ENCODE measurements at regions not wholly inside any gene's neighbourhood (a gene's known extent, or its start where the extent isn't known, plus 50 kb on each side); places are given as distances from the start of the nearest gene placed in this dataset.

GRCh38 chr3:21357241-21357640 lies 393.8 kb downstream of the ZNF385D start:
- Mint-ChIP-seq H3K27ac (no peak overlapping the region), H3K9me3 (ENCODE audit: low read depth) (peaks cover 15% of the 10 kb centered on the region), H3K27me3 (no peaks in the 10 kb centered on the region), H3K4me1 (ENCODE audit: low read depth) (no peaks in the 10 kb centered on the region), H3K4me3 (no peak overlapping the region), H3K36me3 (no peaks in the 10 kb centered on the region)

DNA sequence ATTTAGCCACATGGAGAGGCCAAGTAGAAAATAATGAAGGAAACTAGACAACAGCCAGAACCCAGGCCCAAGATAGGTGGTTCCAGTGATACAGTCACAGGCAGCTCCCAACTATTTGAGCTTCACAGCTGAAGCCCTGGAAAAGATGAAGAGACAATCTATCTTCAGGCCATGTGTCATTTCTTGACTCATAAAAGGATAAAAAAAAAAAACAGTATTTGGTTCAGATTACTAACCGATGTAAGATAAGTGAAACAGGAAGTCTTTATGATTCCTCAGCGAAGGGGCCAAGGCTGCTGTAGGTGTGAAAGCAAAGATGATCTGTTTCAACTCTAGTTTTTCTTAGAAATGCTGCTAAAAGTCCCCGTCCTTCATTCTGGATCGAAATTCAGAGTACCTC lies 394.6 kb downstream of the ZNF385D start:
- Mint-ChIP-seq H3K4me3 (no peak overlapping the region), H3K4me1 (ENCODE audit: low read depth) (no peaks in the 10 kb centered on the region), H3K36me3 (no peaks in the 10 kb centered on the region), H3K9me3 (ENCODE audit: low read depth) (peaks cover 11% of the 10 kb centered on the region), H3K27me3 (no peaks in the 10 kb centered on the region), H3K27ac (no peak overlapping the region)

DNA sequence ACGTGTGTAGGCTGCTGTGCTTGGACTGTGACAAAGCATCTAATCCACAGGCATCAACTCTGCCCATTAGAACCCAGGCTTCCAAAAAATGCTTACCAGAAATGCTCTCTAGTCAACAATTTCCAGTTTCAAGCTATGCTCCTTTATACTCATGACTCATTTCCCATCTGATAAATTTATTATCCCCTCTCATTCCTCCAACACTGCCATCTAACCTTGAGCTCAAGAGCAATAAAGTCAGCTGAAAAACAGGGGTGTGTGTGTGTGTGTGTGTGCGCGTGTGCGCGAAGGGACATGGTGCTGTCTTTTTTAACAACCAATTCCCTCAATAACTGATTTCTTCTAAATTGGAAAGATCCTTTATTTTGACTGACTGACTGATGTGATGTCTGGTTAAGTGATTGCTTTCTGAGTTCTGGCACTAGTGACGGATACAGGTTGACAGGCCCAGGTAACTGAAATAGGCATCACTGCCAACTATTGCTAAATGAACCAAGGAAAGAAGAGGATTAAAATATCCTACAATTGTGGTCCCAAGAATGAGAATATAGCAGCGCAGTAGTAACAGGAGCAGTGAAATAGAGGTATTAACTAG lies 405.5 kb downstream of the ZNF385D start:
- no peak overlapping the region for H3K4me3 Mint-ChIP-seq
- H3K27ac Mint-ChIP-seq: no peak overlapping the region
- H3K27me3 Mint-ChIP-seq: no peaks in the 10 kb centered on the region
- no peaks in the 10 kb centered on the region for H3K36me3 Mint-ChIP-seq
- H3K4me1 Mint-ChIP-seq (ENCODE audit: low read depth): no peaks in the 10 kb centered on the region
- H3K9me3 Mint-ChIP-seq (ENCODE audit: low read depth): peaks cover 20% of the 10 kb centered on the region

- H3K36me3 Mint-ChIP-seq: no peaks in the 10 kb centered on the region
Observed at GRCh38 chr3:21331857-21332256, 419.2 kb downstream of the ZNF385D start.

DNA sequence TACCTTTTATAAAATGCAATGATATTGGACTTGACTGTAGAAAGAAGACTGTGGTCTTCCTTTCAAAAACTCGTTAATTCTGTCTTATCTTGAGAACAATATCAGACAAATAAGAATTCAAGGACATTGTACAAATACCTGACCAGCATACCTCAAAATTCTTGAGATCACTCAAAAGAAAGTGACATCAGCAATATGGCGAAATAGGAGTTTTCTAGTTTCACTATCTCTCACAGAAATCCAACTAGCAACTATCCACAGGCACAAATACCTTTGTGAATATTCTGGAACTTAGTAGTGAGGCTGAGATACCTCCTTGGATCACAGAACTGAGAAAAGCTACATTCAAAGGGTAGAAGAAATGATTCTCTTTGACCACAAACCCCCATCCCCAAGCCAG lies 419.7 kb downstream of the ZNF385D start:
- no peak overlapping the region for H3K27ac Mint-ChIP-seq
- H3K27me3 Mint-ChIP-seq: no peaks in the 10 kb centered on the region
- peaks cover 6% of the 10 kb centered on the region for H3K9me3 Mint-ChIP-seq (ENCODE audit: low read depth)
- no peaks in the 10 kb centered on the region for H3K36me3 Mint-ChIP-seq
- peaks cover 3% of the 10 kb centered on the region for H3K4me1 Mint-ChIP-seq (ENCODE audit: low read depth)
- H3K4me3 Mint-ChIP-seq: no peak overlapping the region

More at GRCh38 chr3:21331857-21332256, 419.2 kb downstream of the ZNF385D start:
- no peak overlapping the region for H3K4me3 Mint-ChIP-seq
- H3K27me3 Mint-ChIP-seq: no peaks in the 10 kb centered on the region
- no peak overlapping the region for H3K27ac Mint-ChIP-seq
- peaks cover 6% of the 10 kb centered on the region for H3K9me3 Mint-ChIP-seq (ENCODE audit: low read depth)
- peaks cover 3% of the 10 kb centered on the region for H3K4me1 Mint-ChIP-seq (ENCODE audit: low read depth)

GRCh38 chr3:21330293-21330692 lies 420.7 kb downstream of the ZNF385D start:
- no peaks in the 10 kb centered on the region for H3K27me3 Mint-ChIP-seq
- H3K36me3 Mint-ChIP-seq: no peaks in the 10 kb centered on the region
- H3K4me3 Mint-ChIP-seq: peak overlapping the region; percentile 2
- H3K4me1 Mint-ChIP-seq (ENCODE audit: low read depth): peaks cover 3% of the 10 kb centered on the region
- no peak overlapping the region for H3K27ac Mint-ChIP-seq
- H3K9me3 Mint-ChIP-seq (ENCODE audit: low read depth): peaks cover 3% of the 10 kb centered on the region

- Mint-ChIP-seq H3K9me3 (ENCODE audit: low read depth) (peaks cover 3% of the 10 kb centered on the region), H3K27me3 (no peaks in the 10 kb centered on the region)
Observed at GRCh38 chr3:21328711-21329390, 422.2 kb downstream of the ZNF385D start.

DNA sequence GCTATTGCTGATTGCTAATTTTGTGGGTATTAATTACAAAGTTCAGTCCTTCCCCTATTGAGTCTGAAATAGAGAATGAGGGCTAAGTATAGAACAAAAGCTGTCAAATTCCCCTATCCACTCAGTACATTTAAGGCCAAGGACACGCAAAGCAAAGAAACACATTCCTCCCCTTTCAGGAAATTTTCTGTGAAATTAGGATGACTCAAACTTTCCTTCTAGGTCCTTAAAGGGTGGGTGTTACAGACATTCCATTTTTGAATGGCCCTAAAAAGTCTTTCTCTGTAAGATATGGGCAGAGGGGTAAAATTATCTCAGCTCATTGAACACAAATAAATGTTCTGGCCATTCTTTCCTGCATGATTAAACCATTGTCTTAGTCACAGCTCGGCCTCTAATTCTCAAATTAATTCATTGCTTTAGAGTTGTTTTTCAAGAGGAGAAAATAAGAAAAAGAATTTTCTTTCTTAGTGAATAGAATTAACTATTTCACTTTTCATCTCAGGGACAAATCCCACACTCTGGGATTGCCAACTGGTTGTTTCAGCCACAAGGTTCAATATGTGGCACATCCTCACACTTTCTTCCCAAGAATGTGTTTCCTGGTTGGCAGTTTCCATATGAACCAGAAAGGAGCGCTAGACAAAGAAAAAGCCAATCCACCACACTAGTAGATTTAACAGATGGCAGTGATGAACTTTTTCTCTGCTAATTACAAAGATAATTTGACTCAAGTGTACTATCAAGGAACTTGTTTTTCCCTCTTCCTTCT lies 424.1 kb downstream of the ZNF385D start:
- H3K4me3 Mint-ChIP-seq: no peak overlapping the region
- no peaks in the 10 kb centered on the region for H3K36me3 Mint-ChIP-seq
- H3K27ac Mint-ChIP-seq: no peak overlapping the region
- H3K27me3 Mint-ChIP-seq: no peaks in the 10 kb centered on the region
- peaks cover 3% of the 10 kb centered on the region for H3K4me1 Mint-ChIP-seq (ENCODE audit: low read depth)
- H3K9me3 Mint-ChIP-seq (ENCODE audit: low read depth): peaks cover 3% of the 10 kb centered on the region

More at GRCh38 chr3:21328711-21329390, 422.2 kb downstream of the ZNF385D start:
- Mint-ChIP-seq H3K4me3 (no peak overlapping the region), H3K36me3 (no peaks in the 10 kb centered on the region), H3K4me1 (ENCODE audit: low read depth) (peaks cover 3% of the 10 kb centered on the region), H3K27ac (no peak overlapping the region)

GRCh38 chr3:21314688-21315087 lies 436.3 kb downstream of the ZNF385D start:
- Mint-ChIP-seq H3K4me3 (no peak overlapping the region), H3K4me1 (ENCODE audit: low read depth) (no peaks in the 10 kb centered on the region), H3K27me3 (no peaks in the 10 kb centered on the region), H3K36me3 (no peaks in the 10 kb centered on the region), H3K9me3 (ENCODE audit: low read depth) (peaks cover 15% of the 10 kb centered on the region), H3K27ac (no peak overlapping the region)

DNA sequence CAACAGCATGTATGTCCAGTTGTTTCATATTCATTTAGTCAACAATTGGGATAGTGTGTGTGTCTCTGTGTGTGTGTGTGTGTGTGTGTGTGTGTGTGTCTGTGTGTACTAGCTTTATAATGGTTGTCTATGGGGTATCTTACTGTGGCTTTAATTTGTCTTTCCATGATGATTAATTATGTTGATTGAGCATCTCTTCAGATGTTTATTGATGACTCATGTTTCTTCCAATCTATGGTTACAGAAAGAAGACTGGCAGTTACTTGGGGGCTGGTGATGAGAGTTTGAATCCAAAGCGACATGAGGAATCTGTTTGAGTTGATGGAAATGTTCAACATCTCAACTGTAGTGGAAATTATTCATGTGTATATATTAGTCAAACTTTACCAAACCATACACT lies 440.1 kb downstream of the ZNF385D start:
- Mint-ChIP-seq H3K27me3 (no peaks in the 10 kb centered on the region), H3K4me3 (no peak overlapping the region)

GRCh38 chr3:21310161-21310560 lies 440.8 kb downstream of the ZNF385D start:
- Mint-ChIP-seq H3K27me3 (no peaks in the 10 kb centered on the region), H3K9me3 (ENCODE audit: low read depth) (peaks cover 16% of the 10 kb centered on the region), H3K4me3 (no peak overlapping the region), H3K36me3 (no peaks in the 10 kb centered on the region), H3K4me1 (ENCODE audit: low read depth) (no peaks in the 10 kb centered on the region), H3K27ac (no peak overlapping the region)

More for the DNA sequence above, 440.1 kb downstream of the ZNF385D start:
- H3K9me3 Mint-ChIP-seq (ENCODE audit: low read depth): peaks cover 16% of the 10 kb centered on the region
- no peaks in the 10 kb centered on the region for H3K36me3 Mint-ChIP-seq
- H3K4me1 Mint-ChIP-seq (ENCODE audit: low read depth): no peaks in the 10 kb centered on the region
- no peak overlapping the region for H3K27ac Mint-ChIP-seq

DNA sequence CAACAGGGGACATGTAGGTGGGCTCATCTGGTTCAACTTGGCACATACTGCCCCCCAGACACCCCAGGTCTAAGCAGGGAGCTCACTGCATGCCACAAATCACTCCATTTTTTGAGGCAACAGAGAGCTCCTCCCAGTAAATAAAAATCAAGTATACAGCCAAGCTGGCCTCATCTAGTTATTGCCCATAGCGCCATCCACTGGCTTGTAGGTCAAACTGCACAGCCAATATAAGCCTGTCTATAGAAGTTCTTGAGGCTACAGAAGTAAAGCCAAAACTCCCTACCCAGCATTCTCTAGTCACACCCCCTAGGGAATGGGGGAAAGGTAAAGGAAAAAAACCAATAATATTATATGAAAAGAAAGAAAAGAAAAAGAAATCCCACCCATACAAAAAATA lies 453.7 kb downstream of the ZNF385D start:
- no peak overlapping the region for H3K27ac Mint-ChIP-seq
- H3K4me3 Mint-ChIP-seq: no peak overlapping the region

DNA sequence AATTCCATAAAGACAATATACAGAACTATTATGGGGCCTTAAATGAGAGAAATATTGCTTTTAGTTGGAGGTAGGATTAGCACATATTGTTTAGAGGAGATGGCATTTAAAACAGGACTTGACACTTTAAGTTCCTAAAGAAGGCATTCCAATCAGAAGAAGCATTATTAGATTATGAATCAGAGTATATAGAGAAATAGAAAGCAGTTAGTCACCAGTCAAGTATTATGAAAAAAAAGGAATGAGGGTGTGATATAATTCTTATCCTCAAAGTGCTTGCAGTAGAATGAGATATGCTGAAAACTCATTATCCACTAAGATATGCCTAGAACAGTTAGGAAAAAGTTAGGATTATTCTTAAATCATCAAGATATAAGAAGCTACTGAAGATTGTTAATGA lies 456.2 kb downstream of the ZNF385D start:
- H3K4me3 Mint-ChIP-seq: no peak overlapping the region
- no peaks in the 10 kb centered on the region for H3K27me3 Mint-ChIP-seq
- H3K4me1 Mint-ChIP-seq (ENCODE audit: low read depth): no peaks in the 10 kb centered on the region
- H3K36me3 Mint-ChIP-seq: no peaks in the 10 kb centered on the region
- no peak overlapping the region for H3K27ac Mint-ChIP-seq
- peaks cover 7% of the 10 kb centered on the region for H3K9me3 Mint-ChIP-seq (ENCODE audit: low read depth)

More for the DNA sequence above, 453.7 kb downstream of the ZNF385D start:
- H3K4me1 Mint-ChIP-seq (ENCODE audit: low read depth): no peaks in the 10 kb centered on the region
- H3K27me3 Mint-ChIP-seq: no peaks in the 10 kb centered on the region
- peaks cover 7% of the 10 kb centered on the region for H3K9me3 Mint-ChIP-seq (ENCODE audit: low read depth)
- no peaks in the 10 kb centered on the region for H3K36me3 Mint-ChIP-seq

DNA sequence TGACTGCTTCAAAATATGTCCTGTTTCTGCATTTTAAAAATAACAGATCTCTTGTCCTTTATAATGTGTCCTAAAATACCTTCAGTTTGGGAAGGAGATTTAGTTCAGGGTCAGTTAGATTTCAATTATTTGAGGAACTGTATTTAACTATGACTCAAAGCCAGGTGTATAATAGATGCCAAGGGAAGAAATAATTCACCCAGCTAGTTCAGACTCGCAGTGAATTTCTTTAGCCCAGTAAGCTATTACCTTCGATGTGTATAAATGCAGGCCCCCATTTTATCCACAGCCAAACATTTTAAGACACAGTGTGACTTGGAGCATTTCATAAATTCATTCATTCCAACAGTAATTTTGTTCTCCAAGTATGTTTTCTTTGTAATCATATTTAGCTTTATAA lies 458.0 kb downstream of the ZNF385D start:
- H3K4me3 Mint-ChIP-seq: no peak overlapping the region

GRCh38 chr3:21290557-21290956 lies 460.5 kb downstream of the ZNF385D start:
- Mint-ChIP-seq H3K4me1 (ENCODE audit: low read depth) (no peaks in the 10 kb centered on the region), H3K9me3 (ENCODE audit: low read depth) (peaks cover 5% of the 10 kb centered on the region), H3K4me3 (no peak overlapping the region), H3K27me3 (no peaks in the 10 kb centered on the region), H3K27ac (no peak overlapping the region), H3K36me3 (no peaks in the 10 kb centered on the region)

More for the DNA sequence above, 458.0 kb downstream of the ZNF385D start:
- Mint-ChIP-seq H3K4me1 (ENCODE audit: low read depth) (no peaks in the 10 kb centered on the region), H3K9me3 (ENCODE audit: low read depth) (no peaks in the 10 kb centered on the region), H3K27me3 (no peaks in the 10 kb centered on the region), H3K36me3 (no peaks in the 10 kb centered on the region), H3K27ac (no peak overlapping the region)
